Ovary (tissue), 3 donors: ENCODE measurements at regions not wholly inside any gene's neighbourhood (a gene's known extent, or its start where the extent isn't known, plus 50 kb on each side); places are given as distances from the start of the nearest gene placed in this dataset.

Experiments used
- EP300 ChIP-seq: sonication (generic); formaldehyde crosslinking; IDR thresholded peaks from one replicate; pipeline ENCODE4 v1.6.1; 2017; ENCODE audit warnings: antibody characterized with exemption
- POLR2A ChIP-seq: fragments of 450-650 bp; IDR thresholded peaks from one replicate; pipeline ENCODE4 v1.6.1; 2017; ENCODE audit warnings: antibody characterized with exemption, mild to moderate bottlenecking, moderate library complexity
- TF ChIP-seq, protein P1 (sequence below), 3 donors: fragments of 450-650 bp in 2 of 3; fragments of 200-600 bp in 1 of 3; IDR thresholded peaks; one replicate each; pipeline versions ENCODE4 v1.5.1 to v1.8.0; 2016 to 2022; ENCODE audit warnings: antibody characterized with exemption in 3 of 3, mild to moderate bottlenecking in 1 of 3
- donor health status: DM: no; HTN: no; CAD: no.

- TF ChIP-seq, protein P1, sequence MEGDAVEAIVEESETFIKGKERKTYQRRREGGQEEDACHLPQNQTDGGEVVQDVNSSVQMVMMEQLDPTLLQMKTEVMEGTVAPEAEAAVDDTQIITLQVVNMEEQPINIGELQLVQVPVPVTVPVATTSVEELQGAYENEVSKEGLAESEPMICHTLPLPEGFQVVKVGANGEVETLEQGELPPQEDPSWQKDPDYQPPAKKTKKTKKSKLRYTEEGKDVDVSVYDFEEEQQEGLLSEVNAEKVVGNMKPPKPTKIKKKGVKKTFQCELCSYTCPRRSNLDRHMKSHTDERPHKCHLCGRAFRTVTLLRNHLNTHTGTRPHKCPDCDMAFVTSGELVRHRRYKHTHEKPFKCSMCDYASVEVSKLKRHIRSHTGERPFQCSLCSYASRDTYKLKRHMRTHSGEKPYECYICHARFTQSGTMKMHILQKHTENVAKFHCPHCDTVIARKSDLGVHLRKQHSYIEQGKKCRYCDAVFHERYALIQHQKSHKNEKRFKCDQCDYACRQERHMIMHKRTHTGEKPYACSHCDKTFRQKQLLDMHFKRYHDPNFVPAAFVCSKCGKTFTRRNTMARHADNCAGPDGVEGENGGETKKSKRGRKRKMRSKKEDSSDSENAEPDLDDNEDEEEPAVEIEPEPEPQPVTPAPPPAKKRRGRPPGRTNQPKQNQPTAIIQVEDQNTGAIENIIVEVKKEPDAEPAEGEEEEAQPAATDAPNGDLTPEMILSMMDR (IDR thresholded peaks at IDR 0.05) = no peak
- TF ChIP-seq POLR2A (no peak), EP300 (no peak)
These were observed 67.9 kb upstream of the ITGB1 start for GRCh38 chr10:33025910-33026309.
